Gastrocnemius medialis (tissue), 4 donors: ENCODE measurements at regions not wholly inside any gene's neighbourhood (a gene's known extent, or its start where the extent isn't known, plus 50 kb on each side); places are given as distances from the start of the nearest gene placed in this dataset.

Experiments
- POLR2A ChIP-seq, 2 donors: fragments of 450-650 bp; IDR thresholded peaks; one replicate each; pipeline ENCODE4 v1.6.1; 2017; ENCODE audit warnings: antibody characterized with exemption in 2 of 2, mild to moderate bottlenecking in 2 of 2, moderate library complexity in 2 of 2
- TF ChIP-seq, protein P1 (sequence below), 5 experiments: fragments of 450-650 bp in 3 of 5; fragments of 200-600 bp in 2 of 5; sonication (generic) in 2 of 5; IDR thresholded peaks in 4 of 5; conservative IDR thresholded peaks in 1 of 5; 1 replicate in 4 of 5; 2 replicates in 1 of 5; pipeline ENCODE4 v1.5.1; 2016 to 2019; ENCODE audit warnings: antibody characterized with exemption in 5 of 5, mild to moderate bottlenecking in 3 of 5, moderate library complexity in 3 of 5

- no peak for TF ChIP-seq POLR2A (IDR thresholded peaks at IDR 0.05)
- TF ChIP-seq, protein P1, sequence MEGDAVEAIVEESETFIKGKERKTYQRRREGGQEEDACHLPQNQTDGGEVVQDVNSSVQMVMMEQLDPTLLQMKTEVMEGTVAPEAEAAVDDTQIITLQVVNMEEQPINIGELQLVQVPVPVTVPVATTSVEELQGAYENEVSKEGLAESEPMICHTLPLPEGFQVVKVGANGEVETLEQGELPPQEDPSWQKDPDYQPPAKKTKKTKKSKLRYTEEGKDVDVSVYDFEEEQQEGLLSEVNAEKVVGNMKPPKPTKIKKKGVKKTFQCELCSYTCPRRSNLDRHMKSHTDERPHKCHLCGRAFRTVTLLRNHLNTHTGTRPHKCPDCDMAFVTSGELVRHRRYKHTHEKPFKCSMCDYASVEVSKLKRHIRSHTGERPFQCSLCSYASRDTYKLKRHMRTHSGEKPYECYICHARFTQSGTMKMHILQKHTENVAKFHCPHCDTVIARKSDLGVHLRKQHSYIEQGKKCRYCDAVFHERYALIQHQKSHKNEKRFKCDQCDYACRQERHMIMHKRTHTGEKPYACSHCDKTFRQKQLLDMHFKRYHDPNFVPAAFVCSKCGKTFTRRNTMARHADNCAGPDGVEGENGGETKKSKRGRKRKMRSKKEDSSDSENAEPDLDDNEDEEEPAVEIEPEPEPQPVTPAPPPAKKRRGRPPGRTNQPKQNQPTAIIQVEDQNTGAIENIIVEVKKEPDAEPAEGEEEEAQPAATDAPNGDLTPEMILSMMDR (IDR thresholded peaks at IDR 0.05 in 4 of 5, conservative IDR thresholded peaks at IDR 0.05 in 1 of 5): no peak
Observed at GRCh38 chr12:71069311-71069710, 88.5 kb downstream of the TSPAN8 start.
